GM12878 (cell line): ENCODE measurements at regions not wholly inside any gene's neighbourhood (a gene's known extent, or its start where the extent isn't known, plus 50 kb on each side); places are given as distances from the start of the nearest gene placed in this dataset.

Source experiments
- ATAC-seq: fragments of 200-7000 bp; cut with Tn5 transposase; 3 replicates; pipeline ENCODE4 v1.9.1; 2020; ENCODE audit warnings: mild to moderate bottlenecking, moderate library complexity
- BruUV-seq: library from RNA; stranded (reverse); fragments of 400-500 nt; replicated peaks from 2 replicates; lab custom pipeline; 2021; lab: Mats Ljungman, UMichigan
- CTCF ChIA-PET: fragments of 300-600 bp; sonication (Branson Sonifier 250); formaldehyde crosslinking; extraction: SDS; loops from one replicate; lab custom pipeline; 2021; ENCODE audit warnings: inconsistent platforms; lab: Yijun Ruan, JAX
- POLR2A ChIA-PET: fragments of 350-600 bp; formaldehyde crosslinking; extraction: SDS; loops from one replicate; lab custom pipeline; 2021; ENCODE audit warnings: inconsistent platforms; lab: Charles Lee
- RAD21 ChIA-PET: fragments of 300-600 bp; sonication (Branson Sonifier 250); formaldehyde crosslinking; loops from one replicate; lab custom pipeline; 2023; ENCODE audit warnings: antibody characterized with exemption; ENCODE audit not compliant: unreplicated experiment; lab: Charles Lee
- SMC1A ChIA-PET: fragments of 300-600 bp; sonication (Branson Sonifier 250); formaldehyde crosslinking; loops from one replicate; lab custom pipeline; 2023; ENCODE audit not compliant: unreplicated experiment, uncharacterized antibody; lab: Charles Lee
- DNase-seq: peaks from one replicate; pipeline ENCODE4 v3.0.0-alpha.2; 2011; ENCODE audit warnings: low read depth, low spot score
- FAIRE-seq: peaks from 3 replicates; lab custom pipeline; 2011; peaks lifted over from hg19 to GRCh38; lab: Jason Lieb, UNC
- H2AFZ ChIP-seq: 2 replicates; pipeline ENCODE4 v1.6.0; 2011; ENCODE audit warnings: low read depth, low read length, control low read depth; ENCODE audit not compliant: control insufficient read depth
- H3K27ac ChIP-seq: 2 replicates; pipeline ENCODE4 v1.5.1; 2011; ENCODE audit warnings: control low read depth; ENCODE audit not compliant: control insufficient read depth, insufficient read depth
- H3K27me3 ChIP-seq, 2 experiments: replicated peaks in 1 of 2; 2 replicates each; pipeline versions ENCODE4 v1.6.0 to v1.6.1; 2011; ENCODE audit warnings: low read length in 1 of 2; ENCODE audit not compliant: control insufficient read depth in 2 of 2, insufficient read depth in 2 of 2
- H3K36me3 ChIP-seq, 2 experiments: 2 replicates each; pipeline ENCODE4 v1.5.1; 2011; ENCODE audit warnings: low read length in 1 of 2; ENCODE audit not compliant: control insufficient read depth in 2 of 2, insufficient read depth in 2 of 2
- H3K4me1 ChIP-seq: 2 replicates; pipeline ENCODE4 v1.6.1; 2011; ENCODE audit warnings: mild to moderate bottlenecking, low read length, moderate library complexity, mixed read lengths; ENCODE audit not compliant: control insufficient read depth, insufficient read depth
- H3K4me2 ChIP-seq: 2 replicates; pipeline ENCODE4 v1.6.0; 2011; ENCODE audit warnings: control low read depth; ENCODE audit not compliant: control insufficient read depth, insufficient read depth
- H3K4me3 ChIP-seq: fragments of 200-600 bp; sonication (generic); 2 replicates; pipeline ENCODE4 v1.5.1; 2016
- H3K79me2 ChIP-seq: 2 replicates; pipeline ENCODE4 v1.6.0; 2011; ENCODE audit warnings: low read length; ENCODE audit not compliant: control insufficient read depth, insufficient read depth
- H3K9ac ChIP-seq: 2 replicates; pipeline ENCODE4 v1.8.0; 2011; ENCODE audit warnings: low read length, control low read depth, mixed read lengths; ENCODE audit not compliant: control insufficient read depth, insufficient read depth
- H3K9me3 ChIP-seq: replicated peaks from 3 replicates; pipeline ENCODE4 v1.5.1; 2011; ENCODE audit warnings: mild to moderate bottlenecking, low read length; ENCODE audit not compliant: control insufficient read depth, insufficient read depth
- H4K20me1 ChIP-seq: 2 replicates; pipeline ENCODE4 v1.6.0; 2011; ENCODE audit not compliant: control insufficient read depth, insufficient read depth
- MEF2A ChIP-seq: IDR thresholded peaks from 2 replicates; pipeline ENCODE4 v1.6.1; 2011; ENCODE audit warnings: low read depth, mild to moderate bottlenecking, low read length, moderate library complexity; ENCODE audit not compliant: insufficient read depth
- NR2F1 ChIP-seq: fragments of 450-650 bp; conservative IDR thresholded peaks from 2 replicates; pipeline ENCODE4 v1.6.1; 2017; ENCODE audit warnings: mild to moderate bottlenecking
- RAD51 ChIP-seq: fragments of 450-650 bp; IDR thresholded peaks from 2 replicates; pipeline ENCODE4 v1.6.1; 2016; ENCODE audit warnings: moderate library complexity, mild to moderate bottlenecking, inconsistent platforms
- WGBS: methylation state at CpG from one replicate; pipeline ENCODE4 v1.1.6; 2016; ENCODE audit warnings: low lambda C conversion rate; ENCODE audit not compliant: insufficient replicate concordance, insufficient coverage; ENCODE audit errors: missing lambda C conversion rate; 5-methylcytosine and 5-hydroxymethylcytosine counted together
- in situ Hi-C: fragments of 300-500 bp; cut with MboI; formaldehyde crosslinking; loops from 9 replicates; pipeline ENCODE4 v1.14.3; 2018; ENCODE audit warnings: mixed read lengths
- intact Hi-C: fragments of 100-400 bp; cut with micrococcal nuclease; formaldehyde crosslinking; loops from one replicate; pipeline ENCODE4 v1.14.2; 2022; ENCODE audit not compliant: unreplicated experiment
- TF ChIP-seq, protein P1 (sequence below): IDR thresholded peaks from 2 replicates; pipeline ENCODE4 v1.6.1; 2012; ENCODE audit warnings: mild to moderate bottlenecking, low read depth, low read length
- TF ChIP-seq, protein P2 (sequence below): fragments of 450-650 bp; IDR thresholded peaks from 2 replicates; pipeline ENCODE4 v1.6.1; 2017; ENCODE audit warnings: mild to moderate bottlenecking, moderate library complexity
- TF ChIP-seq, protein P3 (sequence below): fragments of 450-650 bp; formaldehyde crosslinking; IDR thresholded peaks from 2 replicates; pipeline ENCODE4 v1.4.0; 2020; ENCODE audit warnings: mild to moderate bottlenecking, moderate library complexity

DNA sequence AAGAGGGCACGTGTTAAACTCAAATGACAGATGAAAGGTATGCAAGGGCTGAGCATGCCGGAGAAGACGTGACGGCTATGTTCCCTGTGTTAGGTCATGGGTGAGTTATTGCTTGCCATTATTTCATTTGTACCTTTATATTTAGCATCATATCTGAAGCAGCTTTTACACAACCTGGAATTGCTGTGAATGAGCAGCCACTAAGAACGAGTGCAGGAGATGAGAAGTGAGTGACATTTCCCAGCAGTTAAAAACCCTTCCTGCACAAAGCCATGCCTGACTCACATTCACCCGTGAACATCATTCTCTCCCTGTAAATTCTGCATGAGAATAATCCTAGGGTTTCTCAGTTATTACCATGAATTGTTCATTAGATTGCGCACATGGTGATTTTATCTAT lies 433.2 kb upstream of the ZFP42 start (continued):
- no peak for TF ChIP-seq RAD51
- TF ChIP-seq, protein P1, sequence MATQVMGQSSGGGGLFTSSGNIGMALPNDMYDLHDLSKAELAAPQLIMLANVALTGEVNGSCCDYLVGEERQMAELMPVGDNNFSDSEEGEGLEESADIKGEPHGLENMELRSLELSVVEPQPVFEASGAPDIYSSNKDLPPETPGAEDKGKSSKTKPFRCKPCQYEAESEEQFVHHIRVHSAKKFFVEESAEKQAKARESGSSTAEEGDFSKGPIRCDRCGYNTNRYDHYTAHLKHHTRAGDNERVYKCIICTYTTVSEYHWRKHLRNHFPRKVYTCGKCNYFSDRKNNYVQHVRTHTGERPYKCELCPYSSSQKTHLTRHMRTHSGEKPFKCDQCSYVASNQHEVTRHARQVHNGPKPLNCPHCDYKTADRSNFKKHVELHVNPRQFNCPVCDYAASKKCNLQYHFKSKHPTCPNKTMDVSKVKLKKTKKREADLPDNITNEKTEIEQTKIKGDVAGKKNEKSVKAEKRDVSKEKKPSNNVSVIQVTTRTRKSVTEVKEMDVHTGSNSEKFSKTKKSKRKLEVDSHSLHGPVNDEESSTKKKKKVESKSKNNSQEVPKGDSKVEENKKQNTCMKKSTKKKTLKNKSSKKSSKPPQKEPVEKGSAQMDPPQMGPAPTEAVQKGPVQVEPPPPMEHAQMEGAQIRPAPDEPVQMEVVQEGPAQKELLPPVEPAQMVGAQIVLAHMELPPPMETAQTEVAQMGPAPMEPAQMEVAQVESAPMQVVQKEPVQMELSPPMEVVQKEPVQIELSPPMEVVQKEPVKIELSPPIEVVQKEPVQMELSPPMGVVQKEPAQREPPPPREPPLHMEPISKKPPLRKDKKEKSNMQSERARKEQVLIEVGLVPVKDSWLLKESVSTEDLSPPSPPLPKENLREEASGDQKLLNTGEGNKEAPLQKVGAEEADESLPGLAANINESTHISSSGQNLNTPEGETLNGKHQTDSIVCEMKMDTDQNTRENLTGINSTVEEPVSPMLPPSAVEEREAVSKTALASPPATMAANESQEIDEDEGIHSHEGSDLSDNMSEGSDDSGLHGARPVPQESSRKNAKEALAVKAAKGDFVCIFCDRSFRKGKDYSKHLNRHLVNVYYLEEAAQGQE, result no peak

DNA sequence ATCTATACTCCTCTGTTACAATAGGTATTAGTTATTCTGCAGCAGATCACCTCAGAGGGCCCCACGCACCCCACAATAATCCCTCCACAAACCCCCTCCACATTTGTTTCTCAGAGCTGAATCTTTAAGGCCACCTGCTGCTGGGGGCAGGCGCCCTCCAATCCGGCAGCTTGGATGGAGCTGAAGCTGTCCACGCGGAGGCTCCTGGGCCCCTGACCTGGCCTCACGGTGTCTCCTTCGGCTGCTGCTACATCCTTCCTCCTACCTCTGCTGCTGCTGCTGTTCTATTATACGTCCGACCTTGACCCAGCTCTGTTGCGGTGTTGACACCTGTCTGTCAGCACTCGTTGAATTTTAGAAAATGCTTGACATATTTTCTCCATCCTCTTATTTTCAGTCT lies 430.2 kb upstream of the ZFP42 start:
- Histone ChIP-seq H3K4me2 (no peak overlapping the region), H3K36me3 (no peaks in the 10 kb centered on the region), H3K79me2 (no peaks in the 10 kb centered on the region), H3K4me1 (no peaks in the 10 kb centered on the region), H3K4me3 (no peak overlapping the region), H2AFZ (no peak overlapping the region), H3K27ac (no peak overlapping the region), H3K9ac (no peak overlapping the region), H3K9me3 (no peaks in the 10 kb centered on the region), H4K20me1 (no peaks in the 10 kb centered on the region), H3K27me3 (no peaks in the 10 kb centered on the region)
- in situ Hi-C loops, result no loop called here
- DNase-seq, result no peak
- SMC1A ChIA-PET, result no interaction called here
- ATAC-seq, result no peak
- CTCF ChIA-PET, result no interaction called here
- FAIRE-seq, result no peak
- WGBS, result 84% methylated on average over 11 of the region's 11 CpGs
- RAD21 ChIA-PET, result no interaction called here
- BruUV-seq, result no TSS peak
- intact Hi-C loops, result no loop called here
- TF ChIP-seq MEF2A (no peak), NR2F1 (no peak)
- TF ChIP-seq, protein P2, sequence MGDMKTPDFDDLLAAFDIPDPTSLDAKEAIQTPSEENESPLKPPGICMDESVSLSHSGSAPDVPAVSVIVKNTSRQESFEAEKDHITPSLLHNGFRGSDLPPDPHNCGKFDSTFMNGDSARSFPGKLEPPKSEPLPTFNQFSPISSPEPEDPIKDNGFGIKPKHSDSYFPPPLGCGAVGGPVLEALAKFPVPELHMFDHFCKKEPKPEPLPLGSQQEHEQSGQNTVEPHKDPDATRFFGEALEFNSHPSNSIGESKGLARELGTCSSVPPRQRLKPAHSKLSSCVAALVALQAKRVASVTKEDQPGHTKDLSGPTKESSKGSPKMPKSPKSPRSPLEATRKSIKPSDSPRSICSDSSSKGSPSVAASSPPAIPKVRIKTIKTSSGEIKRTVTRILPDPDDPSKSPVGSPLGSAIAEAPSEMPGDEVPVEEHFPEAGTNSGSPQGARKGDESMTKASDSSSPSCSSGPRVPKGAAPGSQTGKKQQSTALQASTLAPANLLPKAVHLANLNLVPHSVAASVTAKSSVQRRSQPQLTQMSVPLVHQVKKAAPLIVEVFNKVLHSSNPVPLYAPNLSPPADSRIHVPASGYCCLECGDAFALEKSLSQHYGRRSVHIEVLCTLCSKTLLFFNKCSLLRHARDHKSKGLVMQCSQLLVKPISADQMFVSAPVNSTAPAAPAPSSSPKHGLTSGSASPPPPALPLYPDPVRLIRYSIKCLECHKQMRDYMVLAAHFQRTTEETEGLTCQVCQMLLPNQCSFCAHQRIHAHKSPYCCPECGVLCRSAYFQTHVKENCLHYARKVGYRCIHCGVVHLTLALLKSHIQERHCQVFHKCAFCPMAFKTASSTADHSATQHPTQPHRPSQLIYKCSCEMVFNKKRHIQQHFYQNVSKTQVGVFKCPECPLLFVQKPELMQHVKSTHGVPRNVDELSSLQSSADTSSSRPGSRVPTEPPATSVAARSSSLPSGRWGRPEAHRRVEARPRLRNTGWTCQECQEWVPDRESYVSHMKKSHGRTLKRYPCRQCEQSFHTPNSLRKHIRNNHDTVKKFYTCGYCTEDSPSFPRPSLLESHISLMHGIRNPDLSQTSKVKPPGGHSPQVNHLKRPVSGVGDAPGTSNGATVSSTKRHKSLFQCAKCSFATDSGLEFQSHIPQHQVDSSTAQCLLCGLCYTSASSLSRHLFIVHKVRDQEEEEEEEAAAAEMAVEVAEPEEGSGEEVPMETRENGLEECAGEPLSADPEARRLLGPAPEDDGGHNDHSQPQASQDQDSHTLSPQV, result no peak
- TF ChIP-seq, protein P3, sequence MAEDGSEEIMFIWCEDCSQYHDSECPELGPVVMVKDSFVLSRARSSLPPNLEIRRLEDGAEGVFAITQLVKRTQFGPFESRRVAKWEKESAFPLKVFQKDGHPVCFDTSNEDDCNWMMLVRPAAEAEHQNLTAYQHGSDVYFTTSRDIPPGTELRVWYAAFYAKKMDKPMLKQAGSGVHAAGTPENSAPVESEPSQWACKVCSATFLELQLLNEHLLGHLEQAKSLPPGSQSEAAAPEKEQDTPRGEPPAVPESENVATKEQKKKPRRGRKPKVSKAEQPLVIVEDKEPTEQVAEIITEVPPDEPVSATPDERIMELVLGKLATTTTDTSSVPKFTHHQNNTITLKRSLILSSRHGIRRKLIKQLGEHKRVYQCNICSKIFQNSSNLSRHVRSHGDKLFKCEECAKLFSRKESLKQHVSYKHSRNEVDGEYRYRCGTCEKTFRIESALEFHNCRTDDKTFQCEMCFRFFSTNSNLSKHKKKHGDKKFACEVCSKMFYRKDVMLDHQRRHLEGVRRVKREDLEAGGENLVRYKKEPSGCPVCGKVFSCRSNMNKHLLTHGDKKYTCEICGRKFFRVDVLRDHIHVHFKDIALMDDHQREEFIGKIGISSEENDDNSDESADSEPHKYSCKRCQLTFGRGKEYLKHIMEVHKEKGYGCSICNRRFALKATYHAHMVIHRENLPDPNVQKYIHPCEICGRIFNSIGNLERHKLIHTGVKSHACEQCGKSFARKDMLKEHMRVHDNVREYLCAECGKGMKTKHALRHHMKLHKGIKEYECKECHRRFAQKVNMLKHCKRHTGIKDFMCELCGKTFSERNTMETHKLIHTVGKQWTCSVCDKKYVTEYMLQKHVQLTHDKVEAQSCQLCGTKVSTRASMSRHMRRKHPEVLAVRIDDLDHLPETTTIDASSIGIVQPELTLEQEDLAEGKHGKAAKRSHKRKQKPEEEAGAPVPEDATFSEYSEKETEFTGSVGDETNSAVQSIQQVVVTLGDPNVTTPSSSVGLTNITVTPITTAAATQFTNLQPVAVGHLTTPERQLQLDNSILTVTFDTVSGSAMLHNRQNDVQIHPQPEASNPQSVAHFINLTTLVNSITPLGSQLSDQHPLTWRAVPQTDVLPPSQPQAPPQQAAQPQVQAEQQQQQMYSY (CRISPR knock-in tag), result no peak
- POLR2A ChIA-PET, result no interaction called here
